Activated naive CD4-positive, alpha-beta T cell treated with anti-CD3 and anti-CD28 coated beads, Interleukin-2, amount 10 ng/mL, durations not matched to agents 7 days and 5 days (primary cell): ENCODE measurements at regions not wholly inside any gene's neighbourhood (a gene's known extent, or its start where the extent isn't known, plus 50 kb on each side); places are given as distances from the start of the nearest gene placed in this dataset.
"Not testable (repeated sequence)": the region's sequence is repeated elsewhere in the genome, so short reads cannot be mapped to it uniquely, and the experiment has no call there.

Experiments used
- CTCF ChIA-PET: fragments of 350-600 bp; sonication (Branson Sonifier 250); formaldehyde crosslinking; loops from one replicate; lab custom pipeline; 2021; ENCODE audit warnings: antibody characterized with exemption; lab: Charles Lee
- DNase-seq: peaks from one replicate; pipeline ENCODE4 v3.0.0-alpha.2; 2020
- H3K27ac Mint-ChIP-seq: one replicate; pipeline ENCODE4 v1.8.0; 2021; ENCODE audit warnings: mild to moderate bottlenecking, moderate library complexity, mixed read lengths
- H3K27me3 Mint-ChIP-seq: one replicate; pipeline ENCODE4 v1.8.0; 2021; ENCODE audit warnings: mild to moderate bottlenecking, mixed read lengths
- H3K36me3 Mint-ChIP-seq: one replicate; pipeline ENCODE4 v1.8.0; 2021; ENCODE audit warnings: mixed read lengths
- H3K4me1 Mint-ChIP-seq: one replicate; pipeline ENCODE4 v1.8.0; 2021; ENCODE audit warnings: mixed read lengths
- H3K4me3 Mint-ChIP-seq: one replicate; pipeline ENCODE4 v1.8.0; 2021; ENCODE audit warnings: mild to moderate bottlenecking, moderate library complexity, mixed read lengths
- H3K9me3 Mint-ChIP-seq: one replicate; pipeline ENCODE4 v1.8.0; 2021; ENCODE audit warnings: mixed read lengths

- no peak overlapping the region for H3K4me3 Mint-ChIP-seq
- no peak for DNase-seq
- CTCF ChIA-PET, result no interaction called here
- no peaks in the 10 kb centered on the region for H3K9me3 Mint-ChIP-seq
- H3K27ac Mint-ChIP-seq, result no peak overlapping the region
- H3K27me3 Mint-ChIP-seq, result peaks cover 22% of the 10 kb centered on the region
- H3K36me3 Mint-ChIP-seq, result no peaks in the 10 kb centered on the region
- no peaks in the 10 kb centered on the region for H3K4me1 Mint-ChIP-seq
Observed at GRCh38 chr1:230568676-230569075, 73.6 kb upstream of the COG2 start.

- Mint-ChIP-seq H3K9me3 (no peaks in the 10 kb centered on the region), H3K27ac (no peak overlapping the region), H3K27me3 (peaks cover 22% of the 10 kb centered on the region), H3K4me1 (no peaks in the 10 kb centered on the region), H3K4me3 (no peak overlapping the region), H3K36me3 (no peaks in the 10 kb centered on the region)
- DNase-seq, result no peak
- CTCF ChIA-PET, result no interaction called here
Observed at GRCh38 chr1:230568008-230568407, 74.3 kb upstream of the COG2 start.

GRCh38 chr1:230567221-230567575, 75.1 kb upstream of the COG2 start:
- peaks cover 23% of the 10 kb centered on the region for H3K27me3 Mint-ChIP-seq
- H3K4me3 Mint-ChIP-seq, result no peak overlapping the region
- no peaks in the 10 kb centered on the region for H3K4me1 Mint-ChIP-seq
- CTCF ChIA-PET, result interaction anchor here (0.5 kb wide), 1 partner anchor 322 kb away, joined by 3 read pairs; no protein-coding TSS in a partner anchor
- H3K36me3 Mint-ChIP-seq, result no peaks in the 10 kb centered on the region
- DNase-seq, result no peak
- H3K27ac Mint-ChIP-seq, result no peak overlapping the region
- no peaks in the 10 kb centered on the region for H3K9me3 Mint-ChIP-seq

- CTCF ChIA-PET, H3K4me3 Mint-ChIP-seq, H3K9me3 Mint-ChIP-seq, H3K4me1 Mint-ChIP-seq, DNase-seq, H3K27ac Mint-ChIP-seq, H3K36me3 Mint-ChIP-seq: not testable (repeated sequence)
- H3K27me3 Mint-ChIP-seq, result peaks cover 23% of the 10 kb centered on the region
Observed at GRCh38 chr1:230566532-230567220, 75.6 kb upstream of the COG2 start.

- Mint-ChIP-seq H3K4me1 (no peaks in the 10 kb centered on the region), H3K27me3 (peaks cover 16% of the 10 kb centered on the region), H3K9me3 (no peaks in the 10 kb centered on the region), H3K36me3 (no peaks in the 10 kb centered on the region), H3K4me3 (no peak overlapping the region), H3K27ac (no peak overlapping the region)
- CTCF ChIA-PET, result no interaction called here
- DNase-seq, result no peak
Observed at GRCh38 chr1:230565141-230565540, 77.1 kb upstream of the COG2 start.

GRCh38 chr1:230563591-230563990, 78.7 kb upstream of the COG2 start:
- Mint-ChIP-seq H3K4me3 (no peak overlapping the region), H3K9me3 (no peaks in the 10 kb centered on the region), H3K27ac (no peak overlapping the region), H3K4me1 (no peaks in the 10 kb centered on the region), H3K36me3 (no peaks in the 10 kb centered on the region), H3K27me3 (peaks cover 18% of the 10 kb centered on the region)
- CTCF ChIA-PET, result no interaction called here
- DNase-seq, result no peak

- no peak for DNase-seq
- no peaks in the 10 kb centered on the region for H3K36me3 Mint-ChIP-seq
- no peaks in the 10 kb centered on the region for H3K4me1 Mint-ChIP-seq
- peaks cover 18% of the 10 kb centered on the region for H3K27me3 Mint-ChIP-seq
- no peak overlapping the region for H3K4me3 Mint-ChIP-seq
- CTCF ChIA-PET, result no interaction called here
- no peak overlapping the region for H3K27ac Mint-ChIP-seq
- H3K9me3 Mint-ChIP-seq, result no peaks in the 10 kb centered on the region
Observed at GRCh38 chr1:230561570-230561969, 80.7 kb upstream of the COG2 start.

GRCh38 chr1:230558324-230558723, 84.0 kb upstream of the COG2 start:
- Mint-ChIP-seq H3K9me3 (no peaks in the 10 kb centered on the region), H3K4me1 (no peaks in the 10 kb centered on the region), H3K27ac (no peak overlapping the region), H3K4me3 (no peak overlapping the region), H3K36me3 (no peaks in the 10 kb centered on the region), H3K27me3 (peaks cover 9% of the 10 kb centered on the region)
- DNase-seq, result no peak
- CTCF ChIA-PET, result no interaction called here

GRCh38 chr1:230556453-230556852, 85.8 kb upstream of the COG2 start:
- Mint-ChIP-seq H3K27ac (no peak overlapping the region), H3K27me3 (peaks cover 5% of the 10 kb centered on the region), H3K9me3 (no peaks in the 10 kb centered on the region), H3K36me3 (no peaks in the 10 kb centered on the region), H3K4me3 (no peak overlapping the region), H3K4me1 (no peaks in the 10 kb centered on the region)
- no peak for DNase-seq
- CTCF ChIA-PET, result no interaction called here

- DNase-seq, result no peak
- peaks cover 5% of the 10 kb centered on the region for H3K27me3 Mint-ChIP-seq
- H3K4me3 Mint-ChIP-seq, result no peak overlapping the region
- CTCF ChIA-PET, result no interaction called here
- H3K4me1 Mint-ChIP-seq, result no peaks in the 10 kb centered on the region
- H3K36me3 Mint-ChIP-seq, result no peaks in the 10 kb centered on the region
- no peak overlapping the region for H3K27ac Mint-ChIP-seq
- H3K9me3 Mint-ChIP-seq, result no peaks in the 10 kb centered on the region
Observed at GRCh38 chr1:230555814-230556213, 86.5 kb upstream of the COG2 start.

- H3K36me3 Mint-ChIP-seq, result no peaks in the 10 kb centered on the region
- H3K27me3 Mint-ChIP-seq, result peaks cover 7% of the 10 kb centered on the region
- H3K27ac Mint-ChIP-seq, result no peak overlapping the region
- H3K4me1 Mint-ChIP-seq, result peaks cover 3% of the 10 kb centered on the region
- CTCF ChIA-PET, result interaction anchor here (1.0 kb wide), 1 partner anchor 14 kb away, joined by 3 read pairs; no protein-coding TSS in a partner anchor
- no peak overlapping the region for H3K4me3 Mint-ChIP-seq
- H3K9me3 Mint-ChIP-seq, result no peaks in the 10 kb centered on the region
- DNase-seq, result no peak
Observed at GRCh38 chr1:230552880-230553279, 89.4 kb upstream of the COG2 start.

- not testable (repeated sequence) for H3K36me3 Mint-ChIP-seq, H3K4me1 Mint-ChIP-seq, H3K4me3 Mint-ChIP-seq, DNase-seq, H3K27ac Mint-ChIP-seq, H3K9me3 Mint-ChIP-seq
- H3K27me3 Mint-ChIP-seq, result peaks cover 10% of the 10 kb centered on the region
- CTCF ChIA-PET, result interaction anchor here (1.0 kb wide), 1 partner anchor 31 kb away, joined by 4 read pairs; no protein-coding TSS in a partner anchor
Observed at GRCh38 chr1:230550945-230551344, 91.3 kb upstream of the COG2 start.

GRCh38 chr1:230550428-230550827, 91.9 kb upstream of the COG2 start:
- no peaks in the 10 kb centered on the region for H3K36me3 Mint-ChIP-seq
- CTCF ChIA-PET, result interaction anchor here (1.0 kb wide), 1 partner anchor 31 kb away, joined by 4 read pairs; no protein-coding TSS in a partner anchor
- DNase-seq, result no peak
- H3K9me3 Mint-ChIP-seq, result no peaks in the 10 kb centered on the region
- H3K27me3 Mint-ChIP-seq, result peaks cover 10% of the 10 kb centered on the region
- H3K27ac Mint-ChIP-seq, result no peak overlapping the region
- peaks cover 3% of the 10 kb centered on the region for H3K4me1 Mint-ChIP-seq
- H3K4me3 Mint-ChIP-seq, result no peak overlapping the region

GRCh38 chr1:230549625-230550024, 92.7 kb upstream of the COG2 start:
- CTCF ChIA-PET, result no interaction called here
- Mint-ChIP-seq H3K27me3 (peaks cover 10% of the 10 kb centered on the region), H3K9me3 (no peaks in the 10 kb centered on the region), H3K4me1 (peaks cover 3% of the 10 kb centered on the region), H3K4me3 (no peak overlapping the region), H3K27ac (no peak overlapping the region), H3K36me3 (no peaks in the 10 kb centered on the region)
- DNase-seq, result no peak

GRCh38 chr1:230548997-230549396, 93.3 kb upstream of the COG2 start:
- peaks cover 3% of the 10 kb centered on the region for H3K4me1 Mint-ChIP-seq
- H3K27ac Mint-ChIP-seq, result no peak overlapping the region
- H3K4me3 Mint-ChIP-seq, result no peak overlapping the region
- no peaks in the 10 kb centered on the region for H3K36me3 Mint-ChIP-seq
- CTCF ChIA-PET, result no interaction called here
- no peak for DNase-seq
- no peaks in the 10 kb centered on the region for H3K9me3 Mint-ChIP-seq
- H3K27me3 Mint-ChIP-seq, result peaks cover 10% of the 10 kb centered on the region
